ENCODE measurements at regions not wholly inside any gene's neighbourhood (a gene's known extent, or its start where the extent isn't known, plus 50 kb on each side); places are given as distances from the start of the nearest gene placed in this dataset.

- TF ChIP-seq CTCF (IDR thresholded peaks at IDR 0.05; ENCODE audit: low read depth, low read length) (no peak), MYC (IDR thresholded peaks at IDR 0.05; ENCODE audit: low read depth, low read length) (no peak), MAX (IDR thresholded peaks at IDR 0.05; ENCODE audit: low read depth, low read length) (no peak)
These were observed 347.0 kb downstream of the CYRIA start for GRCh38 chr2:16318474-16319195.

Measured in NB4 (cell line).